HK-2 (cell line): ENCODE measurements at regions not wholly inside any gene's neighbourhood (a gene's known extent, or its start where the extent isn't known, plus 50 kb on each side); places are given as distances from the start of the nearest gene placed in this dataset.
"Not testable (repeated sequence)": the region's sequence is repeated elsewhere in the genome, so short reads cannot be mapped to it uniquely, and the experiment has no call there.

ENCODE experiments used
- DNase-seq: peaks from one replicate; pipeline ENCODE4 v3.0.0-alpha.2; 2018; ENCODE audit not compliant: unreplicated experiment

DNA sequence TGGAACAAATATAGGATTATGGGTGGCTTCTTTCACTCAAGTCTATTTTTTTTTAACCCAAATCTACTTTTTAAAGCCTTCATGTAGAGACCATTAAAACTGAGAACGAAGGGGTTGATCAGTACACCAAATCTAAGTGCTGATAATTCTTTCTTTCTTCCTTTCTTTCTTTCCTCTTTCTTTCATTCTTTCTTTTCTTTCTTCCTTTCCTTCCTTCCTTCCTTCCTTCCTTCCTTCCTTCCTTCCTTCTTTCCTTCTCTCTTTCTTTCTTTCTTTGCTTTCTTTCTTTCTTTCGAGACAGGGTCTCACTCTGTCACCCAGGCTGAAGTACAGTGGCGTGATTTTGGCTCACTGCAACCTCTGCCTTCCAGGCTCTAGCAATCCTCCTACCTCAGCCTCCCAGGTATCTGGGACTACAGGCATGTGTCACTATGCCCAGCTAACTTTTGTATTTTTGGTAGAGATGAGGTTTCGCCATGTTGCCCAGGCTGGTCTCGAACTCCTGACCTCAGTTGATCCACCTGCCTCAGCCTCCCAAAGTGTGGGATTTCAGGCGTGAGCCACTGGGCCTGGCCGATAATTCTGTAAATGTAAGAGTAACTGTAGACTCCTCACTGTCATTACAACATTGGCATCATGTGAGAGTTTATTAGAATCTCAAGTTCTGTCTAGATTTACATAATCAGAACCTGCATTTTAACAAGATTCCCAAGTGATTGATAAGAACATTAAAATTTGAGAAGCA lies 236.4 kb downstream of the TFEC start:
- no peak for DNase-seq

DNA sequence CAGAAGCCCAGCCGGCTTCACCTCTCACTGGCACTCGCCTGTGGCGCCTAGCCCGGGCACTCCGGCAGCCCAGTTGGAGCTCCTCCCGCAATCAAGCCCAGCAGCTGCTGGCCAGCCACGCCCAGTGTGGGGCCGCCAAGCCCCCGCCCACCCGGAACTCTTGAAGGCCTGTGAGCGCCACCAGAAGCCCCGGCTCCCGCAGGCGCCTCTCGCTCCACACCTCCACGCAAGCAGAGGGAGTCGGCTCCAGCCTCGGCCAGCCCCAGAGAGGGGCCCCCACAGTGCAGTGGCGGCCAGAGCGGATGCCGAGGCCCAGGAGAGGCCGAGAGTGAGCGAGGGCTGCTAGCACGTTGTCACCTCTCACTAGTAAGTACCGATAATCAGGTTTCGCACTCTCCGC lies 240.7 kb downstream of the TFEC start:
- no peak for DNase-seq

DNA sequence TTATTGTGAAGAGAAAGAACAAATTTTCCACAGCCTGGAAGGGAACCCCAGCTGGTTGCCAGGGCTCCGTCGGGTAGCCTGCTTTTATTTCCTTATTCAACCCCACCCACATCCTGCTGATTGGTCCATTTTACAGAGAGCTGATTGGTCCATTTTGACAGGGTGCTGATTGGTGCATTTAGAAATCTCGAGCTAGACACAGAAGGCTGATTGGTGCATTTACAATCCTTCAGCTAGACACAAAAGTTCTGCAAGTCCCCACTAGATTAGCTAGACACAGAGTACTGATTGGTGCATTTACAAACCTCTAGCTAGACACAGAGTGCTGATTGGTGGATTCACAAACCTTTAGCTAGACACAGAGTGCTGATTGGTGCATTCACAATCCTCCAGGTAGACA lies 241.1 kb downstream of the TFEC start:
- not testable (repeated sequence) for DNase-seq

DNA sequence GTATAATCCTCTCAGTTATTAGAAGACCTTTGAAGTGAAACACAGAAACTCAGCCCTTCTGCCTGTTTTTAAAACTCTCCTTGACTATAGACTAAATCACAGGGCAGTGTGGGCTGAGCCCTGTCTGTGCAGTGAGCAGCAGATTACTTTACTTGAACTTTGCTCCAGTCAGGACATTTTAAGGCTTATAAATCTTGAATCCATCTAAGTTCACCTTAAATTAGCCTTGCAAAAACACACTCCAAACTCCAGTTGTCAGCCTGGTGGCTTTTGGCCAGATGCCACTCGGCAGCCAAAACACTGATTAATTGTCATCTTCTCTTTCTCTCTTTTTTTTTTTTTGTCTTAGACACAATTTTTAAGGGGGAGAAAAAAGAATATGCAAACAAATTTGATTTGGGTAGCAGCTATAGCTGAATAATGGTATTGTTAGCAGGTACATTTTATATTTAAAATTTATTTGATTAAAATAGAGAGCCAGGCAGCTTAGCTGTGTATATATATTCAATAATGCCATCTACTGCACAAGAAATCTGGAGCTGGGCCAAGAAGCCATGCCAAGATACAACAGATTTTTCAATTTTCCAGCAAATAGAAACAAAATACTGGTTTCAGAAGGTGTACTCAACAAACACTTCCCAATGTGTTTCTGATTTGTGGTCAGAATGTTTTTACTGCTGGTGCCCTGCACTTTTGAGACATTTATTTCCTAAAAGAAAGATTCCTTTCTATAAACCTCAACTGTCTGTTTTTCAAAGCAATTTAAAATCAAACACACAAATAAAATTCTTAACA lies 247.7 kb downstream of the TFEC start:
- DNase-seq, result no peak

DNA sequence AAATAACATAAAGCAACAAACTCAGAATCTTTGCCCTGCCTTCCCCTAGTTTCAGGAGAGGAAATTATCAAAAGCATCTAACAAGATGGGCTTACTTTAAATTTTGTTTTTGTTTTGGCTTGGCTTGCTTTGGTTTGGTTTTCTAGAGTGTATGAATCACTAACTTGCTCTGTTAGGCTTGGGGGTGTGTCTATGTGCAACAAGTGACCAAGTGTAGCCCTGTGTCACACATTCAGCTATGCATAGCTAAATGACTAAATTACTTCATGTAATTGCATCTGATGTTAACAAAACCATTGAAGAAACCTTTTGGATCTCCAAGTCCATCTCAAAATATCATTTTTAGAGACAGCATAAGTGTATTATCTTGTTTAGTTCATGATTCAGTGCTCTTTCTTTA lies 251.0 kb downstream of the TFEC start:
- no peak for DNase-seq

DNA sequence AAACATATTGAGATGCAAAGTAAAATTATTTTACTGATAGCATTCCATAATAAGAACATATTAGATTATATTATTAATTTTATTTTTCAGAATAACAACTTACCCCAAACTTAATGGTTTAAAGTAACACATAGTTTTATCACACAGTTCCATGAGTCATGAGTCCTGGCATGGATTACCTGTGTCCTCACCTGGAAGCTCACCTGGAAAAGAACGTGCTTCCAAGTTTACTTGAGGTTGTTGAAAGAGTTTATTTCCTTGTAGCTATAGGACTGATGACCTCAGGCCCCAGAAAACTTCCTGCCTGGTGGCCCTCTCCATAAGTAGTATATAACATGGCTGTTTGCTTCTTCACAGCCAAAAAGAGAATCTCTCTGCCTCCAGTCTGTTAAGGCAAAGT lies 254.6 kb downstream of the TFEC start:
- no peak for DNase-seq

DNA sequence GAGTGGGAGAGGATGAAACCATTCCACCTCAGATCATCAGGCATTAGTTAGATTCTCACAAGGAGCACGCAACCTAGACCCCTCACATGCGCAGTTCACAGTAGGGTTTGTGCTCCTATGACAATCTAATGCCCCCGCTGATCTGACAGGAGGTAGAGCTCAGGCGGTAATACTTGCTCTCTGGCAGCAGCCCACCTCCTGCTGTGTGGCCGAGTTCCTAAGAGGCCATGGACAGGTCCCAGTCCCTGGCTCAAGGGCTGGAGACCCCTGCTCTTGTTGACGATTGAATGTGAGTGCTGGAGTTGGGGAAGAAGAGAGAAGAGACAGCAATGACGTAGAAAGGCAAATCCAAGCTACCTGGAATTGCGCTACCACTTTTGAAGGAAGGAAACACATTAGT lies 267.2 kb downstream of the TFEC start:
- no peak for DNase-seq

DNA sequence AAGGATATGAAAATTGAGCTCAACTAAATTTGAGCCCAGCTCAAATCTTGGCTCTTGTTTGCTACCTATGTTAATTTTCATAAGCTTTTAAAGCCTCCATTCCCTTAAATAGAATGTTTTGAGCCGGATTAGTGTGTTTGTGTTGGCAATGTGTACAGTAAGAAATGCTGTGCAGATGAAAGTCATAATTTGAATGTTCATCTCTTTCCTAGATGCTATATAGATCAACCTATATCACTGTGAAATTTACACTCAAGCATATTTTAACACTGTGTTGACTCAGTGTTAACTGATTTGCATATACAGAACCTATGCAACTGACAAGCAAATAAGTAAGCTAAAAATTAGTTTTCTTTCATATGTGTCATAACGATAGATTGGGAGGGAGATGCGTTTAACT lies 272.5 kb downstream of the TFEC start:
- no peak for DNase-seq

DNA sequence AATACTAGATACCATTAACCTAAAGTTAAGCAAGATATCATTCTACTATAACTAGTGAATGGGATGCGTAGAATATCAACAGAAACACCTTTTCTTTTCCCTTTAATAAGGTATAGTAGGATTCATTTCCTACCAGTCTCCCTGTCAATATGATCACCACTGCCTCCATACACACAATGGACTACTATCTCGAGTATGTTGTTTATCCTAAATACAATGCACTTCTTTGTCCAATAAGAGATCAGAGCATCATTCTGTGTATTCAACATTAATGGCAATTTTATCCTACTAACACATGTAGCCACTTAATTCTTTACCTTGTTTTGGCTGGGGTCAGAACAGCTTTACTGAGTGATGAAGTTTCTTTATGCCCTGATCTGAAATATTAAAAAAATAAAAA lies 276.3 kb downstream of the TFEC start:
- DNase-seq, result no peak

DNA sequence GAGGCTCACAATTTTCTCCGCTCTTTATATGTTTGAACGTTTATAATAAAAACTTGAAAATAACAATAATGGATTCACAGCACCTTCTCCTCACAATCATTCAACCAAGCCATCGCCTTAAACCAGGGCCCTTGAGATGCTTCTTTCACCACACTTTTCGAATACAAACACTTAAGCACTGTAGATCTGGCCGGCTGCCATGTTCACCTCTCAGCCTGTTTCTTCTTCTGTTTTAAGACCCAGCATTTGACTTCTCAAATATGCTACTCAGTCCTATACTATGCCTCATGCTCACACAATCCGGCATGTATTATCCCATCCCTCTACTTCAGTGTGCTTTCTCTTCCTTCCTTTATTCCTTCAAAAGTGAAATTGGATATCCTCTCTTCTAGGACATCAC lies 280.6 kb downstream of the TFEC start:
- DNase-seq, result no peak

DNA sequence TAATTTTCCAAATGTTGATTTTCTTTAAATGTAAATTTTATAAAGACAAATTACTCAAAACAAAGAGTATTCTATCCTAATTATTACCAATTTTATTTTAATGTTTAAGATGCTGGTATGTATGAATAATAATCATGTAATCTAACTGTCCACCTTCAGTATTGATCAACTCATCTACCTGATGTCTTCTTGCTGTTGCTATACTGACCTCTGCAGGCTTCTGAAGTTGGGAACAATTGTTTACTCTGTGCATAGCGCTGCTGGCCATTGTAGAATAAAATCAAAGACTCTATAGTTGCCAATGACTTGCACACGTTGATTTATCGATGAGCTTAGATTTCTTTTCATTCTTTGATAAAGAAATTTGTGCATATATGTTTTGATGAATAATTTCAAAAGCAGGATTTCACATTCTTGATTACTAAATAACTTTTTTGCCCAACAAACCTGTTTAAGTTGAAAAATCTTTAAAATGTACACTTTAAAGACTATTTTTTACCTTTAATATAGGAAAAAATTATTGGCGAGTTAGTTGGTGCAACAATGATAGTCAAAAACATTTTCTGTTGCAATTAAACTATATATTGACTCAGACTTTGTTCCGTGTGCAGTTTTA lies 282.3 kb downstream of the TFEC start:
- DNase-seq, result no peak

DNA sequence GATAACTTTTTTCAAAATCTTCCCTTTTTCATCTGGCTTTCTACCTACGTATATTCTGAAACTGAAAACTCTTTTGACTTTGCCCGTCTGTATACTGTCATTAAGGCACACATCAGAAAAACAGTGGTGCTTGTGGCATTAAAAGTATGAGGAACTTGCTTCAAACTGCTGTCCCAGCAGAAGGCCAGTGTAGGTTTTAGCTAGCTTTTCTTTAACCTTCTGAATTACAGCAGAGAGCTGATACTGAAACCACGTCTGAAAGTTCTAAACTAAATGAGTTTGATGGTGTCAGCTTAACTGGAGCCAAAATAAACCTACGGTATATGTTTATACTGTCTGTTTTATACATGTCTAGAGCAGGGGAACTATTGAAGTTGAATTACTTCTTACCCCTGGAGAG lies 283.4 kb downstream of the TFEC start:
- no peak for DNase-seq

DNA sequence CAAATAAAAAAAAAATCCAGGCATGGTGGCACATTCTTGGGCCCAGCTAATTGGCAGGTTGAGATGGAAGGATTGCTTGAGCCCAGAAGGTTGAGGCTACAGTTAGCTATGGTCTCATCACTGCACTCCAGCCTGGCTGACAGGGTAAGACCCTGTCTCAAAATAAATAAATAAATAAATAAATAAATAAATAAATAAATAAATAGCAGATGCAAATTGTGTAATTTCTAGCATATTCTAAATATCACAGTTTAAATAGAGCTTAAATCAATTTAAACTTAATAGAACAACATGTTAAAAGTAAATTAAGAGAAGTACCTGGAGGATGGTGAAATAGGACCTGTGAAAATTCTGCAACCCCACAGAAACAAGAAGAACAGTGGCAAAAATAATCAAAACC lies 290.5 kb downstream of the TFEC start:
- DNase-seq, result no peak

DNA sequence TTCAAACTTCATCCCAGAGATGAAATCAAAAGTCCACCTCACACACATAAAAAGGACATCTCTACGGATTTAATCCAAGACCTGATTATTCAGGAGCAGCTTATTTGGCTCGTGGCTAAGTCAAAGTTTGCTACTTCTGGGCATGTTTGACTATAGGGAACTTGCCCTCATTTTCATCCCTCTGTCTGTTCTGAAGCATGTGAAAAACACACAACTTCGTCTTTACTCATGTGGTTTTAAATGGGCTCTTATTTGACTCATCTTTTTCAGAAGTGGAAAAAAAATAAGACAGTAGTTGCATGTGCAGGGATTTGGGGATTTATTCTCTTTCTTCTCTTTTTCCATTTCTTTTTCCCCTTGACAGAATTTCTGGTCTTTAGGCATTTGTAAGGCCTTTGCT lies 295.9 kb downstream of the TFEC start:
- no peak for DNase-seq

DNA sequence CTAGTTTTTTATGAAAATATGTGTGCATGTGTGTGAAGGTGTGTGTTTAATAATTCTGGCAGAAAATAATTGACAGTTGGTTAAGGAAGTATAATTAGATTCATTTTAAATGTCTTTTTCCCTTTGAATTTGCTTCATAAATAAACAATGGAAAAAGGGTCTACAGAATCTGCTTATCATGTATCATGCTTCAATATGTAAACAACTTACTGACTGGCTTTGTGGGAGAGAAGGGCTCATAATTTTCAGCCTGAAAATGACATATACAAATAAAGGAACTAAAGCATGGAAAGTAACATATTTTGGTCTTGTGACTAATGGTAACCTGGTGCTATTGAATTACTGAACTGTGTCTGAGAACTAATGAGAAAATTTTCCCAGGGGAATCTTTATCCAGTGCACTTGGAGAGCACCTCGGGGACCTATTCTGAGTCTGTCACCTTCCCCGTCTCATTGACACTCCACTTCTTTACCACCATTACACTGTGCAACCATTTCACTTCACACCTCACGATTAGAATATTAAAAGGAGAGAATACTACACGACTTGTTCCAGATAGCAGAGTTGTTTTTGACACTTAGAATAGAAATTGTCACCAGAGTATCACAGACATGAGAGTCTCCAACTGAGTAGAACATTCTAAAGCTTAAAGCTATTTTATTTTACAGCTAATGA lies 298.6 kb downstream of the TFEC start:
- no peak for DNase-seq

DNA sequence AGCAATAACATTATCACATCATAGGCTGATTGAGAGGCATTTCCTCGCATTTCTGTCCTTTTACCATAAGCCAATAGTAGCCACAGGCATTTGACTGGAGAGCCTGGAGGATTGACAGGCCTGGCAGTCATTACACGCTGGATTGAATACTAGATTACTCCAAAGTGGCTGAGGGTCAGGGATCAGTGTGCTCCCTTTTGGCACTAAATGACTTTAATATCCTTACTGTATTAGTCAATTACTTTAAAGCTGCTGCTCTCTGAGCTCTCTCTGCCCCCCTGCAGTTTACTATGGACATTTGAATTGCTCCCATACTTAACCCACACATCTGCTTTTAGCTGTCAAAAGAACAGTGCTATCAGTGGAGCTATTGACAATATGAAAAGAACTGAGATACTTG lies 302.0 kb downstream of the TFEC start:
- DNase-seq, result no peak

DNA sequence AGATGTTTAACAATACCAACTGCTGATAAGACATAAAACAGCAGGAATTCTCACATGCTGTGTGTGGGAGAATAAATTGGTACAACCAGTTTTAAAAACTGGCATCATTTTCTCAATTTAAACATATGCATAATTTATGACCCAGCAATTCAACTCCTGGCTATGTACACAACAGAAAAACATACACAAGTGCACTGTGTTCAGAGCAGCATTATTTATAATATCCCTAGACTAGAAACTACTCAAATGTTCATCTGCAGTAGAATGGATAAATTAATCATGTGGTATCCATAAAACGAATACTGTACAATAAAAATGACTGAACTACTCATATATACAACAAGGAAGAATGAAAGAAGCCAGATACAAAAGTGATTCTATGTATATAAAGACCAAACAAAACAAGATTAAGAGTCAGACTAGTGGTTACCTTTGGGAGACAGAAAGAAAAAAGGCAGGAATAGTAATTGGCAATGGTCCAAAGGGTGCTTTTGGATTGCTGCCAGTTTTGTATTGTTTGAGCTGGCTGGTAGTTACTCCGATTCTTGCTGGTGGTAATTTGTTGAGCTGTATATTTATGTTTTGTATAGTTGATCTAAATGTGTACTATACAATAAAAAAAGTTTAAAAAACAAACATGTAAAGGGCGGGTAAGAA lies 306.0 kb downstream of the TFEC start:
- no peak for DNase-seq

DNA sequence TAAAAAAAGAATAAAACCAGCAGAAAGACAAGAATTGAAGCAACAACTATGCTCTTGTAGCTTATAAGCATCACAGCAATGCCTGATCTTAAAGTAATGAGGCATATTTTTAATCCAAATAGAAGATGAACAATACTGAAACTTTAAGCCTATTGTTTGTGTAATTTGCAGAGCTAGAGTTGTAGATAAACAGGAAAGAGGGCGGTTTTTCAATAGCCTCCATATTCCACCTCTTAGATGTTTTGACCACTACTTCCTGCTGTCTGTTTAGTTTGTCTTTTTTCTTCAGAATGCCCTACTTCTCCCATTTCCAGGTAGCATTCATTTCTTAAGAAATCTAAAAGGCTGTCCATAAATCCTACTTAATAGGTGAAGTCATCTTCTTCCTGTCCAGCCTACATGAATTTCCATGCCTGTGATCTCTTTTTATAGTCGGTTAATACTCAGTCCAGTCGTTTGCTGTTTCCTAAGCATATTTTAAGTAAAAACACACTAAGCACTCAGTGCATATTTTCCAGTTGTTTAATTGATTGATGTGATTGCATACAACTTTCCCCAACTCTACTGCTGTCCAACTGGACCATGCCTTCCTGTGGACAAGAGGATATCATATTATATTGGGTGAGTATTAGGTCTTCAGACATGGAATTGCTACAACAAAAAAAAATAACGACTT lies 308.1 kb downstream of the TFEC start:
- DNase-seq, result no peak

DNA sequence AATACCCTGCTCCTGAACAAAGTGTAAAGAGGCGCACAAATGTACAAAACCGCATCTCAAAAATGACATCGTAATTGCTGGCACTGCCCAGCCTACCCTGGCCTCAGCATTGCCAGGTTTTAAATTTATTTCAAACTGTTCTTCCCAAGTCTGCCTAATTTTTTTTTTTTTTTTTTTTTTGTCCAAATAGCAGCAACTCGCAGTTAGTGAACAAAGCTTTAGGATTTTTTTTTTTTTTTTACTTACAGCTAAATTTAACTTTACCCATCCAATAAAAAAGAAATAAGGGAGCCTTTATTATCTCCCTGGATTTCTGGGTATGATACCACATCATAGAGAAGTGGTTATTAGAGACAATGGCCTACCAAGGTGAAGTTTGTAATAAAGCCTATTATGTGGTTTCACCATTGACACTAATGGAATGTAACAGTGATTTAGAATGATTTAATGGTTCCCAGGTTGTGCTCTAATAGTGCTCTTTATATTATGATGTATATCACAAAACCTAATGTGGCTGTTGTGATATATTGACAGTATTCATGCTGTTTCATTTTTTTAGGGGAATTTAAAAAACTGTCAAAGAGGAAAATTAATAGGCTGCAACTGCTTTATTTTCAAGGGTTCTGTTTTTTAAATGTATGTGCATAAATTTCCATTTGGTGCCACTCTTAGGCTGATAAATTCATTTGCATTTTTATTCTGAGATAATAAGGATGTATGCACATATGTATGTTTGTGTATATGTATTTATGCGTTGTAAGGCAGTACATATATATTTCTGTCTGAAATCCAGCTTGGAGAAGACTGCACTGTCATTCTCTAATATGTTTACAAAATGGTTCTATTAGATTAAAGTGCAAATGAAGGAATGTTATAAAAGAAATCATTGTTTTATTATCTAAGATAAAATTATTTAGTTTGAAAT lies 309.0 kb downstream of the TFEC start:
- no peak for DNase-seq

DNA sequence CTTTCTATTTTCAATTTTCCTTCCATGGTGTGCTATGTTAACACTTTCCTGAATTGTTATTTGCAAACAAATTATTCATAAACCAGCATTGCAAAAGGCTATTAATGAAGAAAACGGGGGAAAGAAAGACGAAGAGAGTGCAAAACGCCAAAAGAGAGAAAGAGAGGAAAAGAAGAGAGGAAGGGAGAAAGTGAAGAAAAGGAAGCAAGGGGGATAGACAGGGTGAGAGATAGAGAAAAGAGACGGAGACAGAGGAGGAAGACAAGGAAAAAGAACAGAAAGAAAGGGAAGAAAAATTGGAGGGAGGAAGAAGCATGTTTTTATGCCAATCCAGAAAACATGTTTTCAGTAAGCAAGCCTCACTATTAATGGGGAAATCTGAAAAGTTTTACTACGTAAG lies 310.6 kb downstream of the TFEC start:
- no peak for DNase-seq
